ENCODE measurements at regions not wholly inside any gene's neighbourhood (a gene's known extent, or its start where the extent isn't known, plus 50 kb on each side); places are given as distances from the start of the nearest gene placed in this dataset.

GRCh38 chr10:131736321-131736980 lies 164.4 kb upstream of the PPP2R2D start:
- no peak for TF ChIP-seq CTCF (IDR thresholded peaks at IDR 0.05)
- ATAC-seq (no peak), DNase-seq (no peak)
- 83 to 84% methylated on average over 12 of the region's 12 CpGs for WGBS, 2 donors
- Histone ChIP-seq H3K27ac (no peak overlapping the region), H3K4me3 (no peak overlapping the region), H3K4me1 (no peaks in the 10 kb centered on the region), H3K36me3 (no peaks in the 10 kb centered on the region), H3K27me3 (peaks cover 0 to 23% (median 6%) of the 10 kb centered on the region in 7 donors), H3K9me3 (peaks cover 0 to 25% (median 0%) of the 10 kb centered on the region in 11 donors)
- intact Hi-C loops (cut with DNase I): loop anchor here in 1 of 10 donors (10.0 kb wide), 1 partner anchor 62 kb away; no protein-coding TSS in a partner anchor

GRCh38 chr10:131737543-131738395 lies 163.0 kb upstream of the PPP2R2D start:
- H3K4me1 ChIP-seq: no peaks in the 10 kb centered on the region
- H3K27me3 ChIP-seq: peaks cover 0 to 32% (median 17%) of the 10 kb centered on the region in 7 donors
- no peak overlapping the region for H3K4me3 ChIP-seq
- peaks cover 0 to 12% (median 0%) of the 10 kb centered on the region in 11 donors for H3K9me3 ChIP-seq
- no peak overlapping the region for H3K27ac ChIP-seq
- TF ChIP-seq CTCF (IDR thresholded peaks at IDR 0.05): no peak
- 77 to 80% methylated on average over 18 of the region's 18 CpGs for WGBS, 2 donors
- DNase-seq (no peak), ATAC-seq (no peak)
- intact Hi-C loops (cut with DNase I): loop anchor here in 1 of 10 donors (10.0 kb wide), 1 partner anchor 63 kb away; no protein-coding TSS in a partner anchor
- H3K36me3 ChIP-seq: no peaks in the 10 kb centered on the region

- Histone ChIP-seq H3K27ac (no peak overlapping the region), H3K4me3 (no peak overlapping the region), H3K27me3 (peaks cover 0 to 36% (median 21%) of the 10 kb centered on the region in 7 donors), H3K36me3 (no peaks in the 10 kb centered on the region), H3K9me3 (peaks cover 0 to 6% (median 0%) of the 10 kb centered on the region in 11 donors), H3K4me1 (no peaks in the 10 kb centered on the region)
- 63 to 78% methylated on average over 11 of the region's 11 CpGs for WGBS, 2 donors
- ATAC-seq: no peak
- no peak for TF ChIP-seq CTCF (IDR thresholded peaks at IDR 0.05)
- no peak for DNase-seq
- intact Hi-C loops (cut with DNase I): loop anchor here in 1 of 10 donors (10.0 kb wide), 1 partner anchor 64 kb away; no protein-coding TSS in a partner anchor
These were observed 162.4 kb upstream of the PPP2R2D start for GRCh38 chr10:131738396-131738735.

GRCh38 chr10:131739206-131739605 lies 161.6 kb upstream of the PPP2R2D start:
- Histone ChIP-seq H3K36me3 (no peaks in the 10 kb centered on the region), H3K4me1 (no peaks in the 10 kb centered on the region), H3K27ac (no peak overlapping the region), H3K9me3 (no peaks in the 10 kb centered on the region), H3K27me3 (peaks cover 0 to 44% (median 30%) of the 10 kb centered on the region in 7 donors), H3K4me3 (no peak overlapping the region)
- WGBS, 2 donors: 32 to 41% methylated on average over 10 of the region's 10 CpGs
- DNase-seq (no peak), ATAC-seq (no peak)
- TF ChIP-seq CTCF (IDR thresholded peaks at IDR 0.05): no peak
- intact Hi-C loops (cut with DNase I): loop anchor here in 1 of 10 donors (10.0 kb wide), 1 partner anchor 64 kb away; no protein-coding TSS in a partner anchor

All from heart right ventricle (tissue), 16 donors.